Mucosa of descending colon (tissue), 3 donors: ENCODE measurements at regions not wholly inside any gene's neighbourhood (a gene's known extent, or its start where the extent isn't known, plus 50 kb on each side); places are given as distances from the start of the nearest gene placed in this dataset.

ENCODE experiments used
- ATAC-seq: fragments of 200-7000 bp; cut with Tn5 transposase; one replicate; pipeline ENCODE4 v1.9.1; 2020; ENCODE audit warnings: mild to moderate bottlenecking, moderate library complexity
- DNase-seq, 3 donors: peaks; one replicate each; pipeline ENCODE4 v3.0.0-alpha.2; 2020
- H3K36me3 ChIP-seq: fragments of 200-600 bp; one replicate; pipeline ENCODE4 v1.8.0; 2021; ENCODE audit warnings: low read depth, mild to moderate bottlenecking
- H3K4me1 ChIP-seq: fragments of 200-600 bp; one replicate; pipeline ENCODE4 v1.8.0; 2021; ENCODE audit warnings: low read depth, mild to moderate bottlenecking
- H3K4me3 ChIP-seq: fragments of 200-600 bp; one replicate; pipeline ENCODE4 v1.8.0; 2021; ENCODE audit warnings: mild to moderate bottlenecking
- H3K9me3 ChIP-seq: fragments of 200-600 bp; one replicate; pipeline ENCODE4 v1.8.0; 2021; ENCODE audit warnings: mild to moderate bottlenecking
- CTCF ChIP-seq: fragments of 200-600 bp; IDR thresholded peaks from one replicate; pipeline ENCODE4 v1.8.0; 2022; ENCODE audit warnings: antibody characterized with exemption, mild to moderate bottlenecking
- intact Hi-C, 2 donors: fragments of 100-400 bp; cut with DNase I in 1 of 2; cut with micrococcal nuclease in 1 of 2; formaldehyde crosslinking; loops; one replicate each; pipeline versions ENCODE4 v1.11.0 to v1.11.1; 2022; cut with DNase I, micrococcal nuclease
- donor health status: DM: no; HTN: no; CAD: no; lungs with moderate emphysema.
- donor health status: DM: no; HTN: no; CAD: no.
- donor health status: DM: no; HTN: yes; CAD: no.

DNA sequence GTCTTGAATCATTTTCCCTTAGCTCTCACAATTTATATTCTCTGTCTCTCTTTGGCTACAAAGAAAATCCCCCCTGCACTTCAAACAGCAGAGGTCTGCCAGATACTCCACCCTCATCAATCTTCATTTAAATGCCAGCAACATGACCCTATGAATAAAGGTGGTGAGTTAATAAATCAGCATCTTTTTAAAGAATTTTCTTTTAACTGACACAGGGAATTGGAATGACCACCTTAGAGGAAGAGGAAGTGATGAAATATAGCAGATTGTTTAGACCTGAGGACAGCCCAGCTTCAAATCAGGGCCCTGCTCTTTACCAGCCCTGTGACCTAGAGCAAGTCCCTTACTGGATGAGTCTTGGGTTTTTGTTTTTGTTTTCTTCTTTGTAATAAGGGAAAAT, 223.1 kb upstream of the PAPPA start:
- Histone ChIP-seq H3K4me1 (no peaks in the 10 kb centered on the region), H3K9me3 (no peaks in the 10 kb centered on the region), H3K36me3 (no peaks in the 10 kb centered on the region), H3K4me3 (no peak overlapping the region)
- no peak for TF ChIP-seq CTCF
- no peak for ATAC-seq
- no peak for DNase-seq
- intact Hi-C loops, result no loop called here

- TF ChIP-seq CTCF, result no peak
Measured at GRCh38 chr9:115938479-115938878, 215.1 kb upstream of the PAPPA start.

DNA sequence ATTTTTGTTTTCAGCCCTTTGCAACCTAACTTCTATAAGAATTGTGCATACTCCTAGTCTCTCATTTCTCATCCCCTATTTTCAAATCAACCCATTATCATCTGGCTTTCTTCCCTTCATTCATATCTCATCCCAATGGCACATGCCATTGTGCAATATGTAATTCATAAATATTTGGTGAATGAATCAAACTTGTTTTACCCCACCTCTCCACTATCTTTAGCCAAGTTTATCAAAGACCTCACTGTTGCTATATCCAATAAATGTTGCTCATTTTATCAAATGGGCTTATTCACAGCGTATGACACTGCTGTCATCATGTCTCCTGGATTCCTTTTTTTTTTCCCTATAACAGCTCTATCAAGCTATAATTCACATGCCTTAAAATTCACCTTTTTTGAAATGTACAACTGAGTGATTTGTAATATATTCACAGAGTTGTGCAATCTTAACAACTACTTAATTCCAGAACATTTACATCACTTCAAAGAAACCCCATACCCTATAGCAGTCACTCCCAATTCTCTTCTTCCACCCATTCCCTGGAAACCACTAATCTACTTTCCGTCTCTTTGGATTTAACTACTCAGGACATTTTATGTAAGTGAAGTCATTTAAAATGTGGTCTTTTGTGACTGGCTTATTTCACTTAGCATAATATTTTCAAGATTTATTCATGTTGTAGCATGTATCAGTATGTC, 214.4 kb upstream of the PAPPA start:
- no peak overlapping the region for H3K4me3 ChIP-seq
- no peaks in the 10 kb centered on the region for H3K4me1 ChIP-seq
- no peaks in the 10 kb centered on the region for H3K9me3 ChIP-seq
- ATAC-seq (no peak), DNase-seq (no peak)
- intact Hi-C loops, result no loop called here
- TF ChIP-seq CTCF, result no peak
- no peaks in the 10 kb centered on the region for H3K36me3 ChIP-seq

More at GRCh38 chr9:115938479-115938878, 215.1 kb upstream of the PAPPA start:
- Histone ChIP-seq H3K9me3 (no peaks in the 10 kb centered on the region), H3K36me3 (no peaks in the 10 kb centered on the region), H3K4me3 (no peak overlapping the region), H3K4me1 (no peaks in the 10 kb centered on the region)
- intact Hi-C loops, result no loop called here
- DNase-seq (no peak), ATAC-seq (no peak)

DNA sequence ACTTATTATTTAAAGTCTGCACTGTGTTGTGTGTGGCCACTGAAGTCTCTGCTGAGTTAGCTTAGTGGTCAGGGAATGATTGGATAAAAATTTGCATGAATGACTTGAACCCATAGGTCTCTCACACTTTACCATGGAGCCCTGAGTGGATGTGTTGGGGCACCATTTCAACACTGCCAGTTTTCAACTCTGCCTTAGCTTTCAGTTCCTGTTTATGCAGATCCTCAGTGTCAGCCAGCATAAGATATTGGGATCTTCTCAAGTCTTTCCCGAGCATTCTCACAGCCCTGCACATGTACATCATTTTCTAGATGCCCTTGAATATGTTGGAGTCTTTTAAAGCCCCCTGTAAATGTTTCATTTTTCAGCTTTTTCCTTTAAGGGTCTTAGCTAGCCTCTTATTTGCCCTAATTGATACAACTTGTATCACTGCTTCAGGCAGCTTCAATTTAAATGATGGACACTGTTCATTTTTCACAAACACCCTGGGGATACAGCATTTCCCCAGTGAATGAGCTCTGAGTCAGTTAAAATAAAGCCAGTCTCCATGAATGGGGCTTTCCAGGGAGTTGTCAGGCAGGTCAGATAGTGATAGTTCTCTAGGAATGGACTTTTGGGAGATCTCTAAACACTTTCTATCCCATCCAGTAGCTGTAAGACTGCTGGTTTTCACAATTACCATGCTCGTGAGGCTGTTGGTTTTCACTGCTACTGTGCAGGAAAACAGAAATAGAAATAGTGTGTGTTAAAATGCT, 211.9 kb upstream of the PAPPA start:
- Histone ChIP-seq H3K4me1 (no peaks in the 10 kb centered on the region), H3K36me3 (no peaks in the 10 kb centered on the region), H3K9me3 (no peaks in the 10 kb centered on the region), H3K4me3 (no peak overlapping the region)
- intact Hi-C loops, result no loop called here
- DNase-seq (no peak), ATAC-seq (no peak)
- TF ChIP-seq CTCF, result no peak

DNA sequence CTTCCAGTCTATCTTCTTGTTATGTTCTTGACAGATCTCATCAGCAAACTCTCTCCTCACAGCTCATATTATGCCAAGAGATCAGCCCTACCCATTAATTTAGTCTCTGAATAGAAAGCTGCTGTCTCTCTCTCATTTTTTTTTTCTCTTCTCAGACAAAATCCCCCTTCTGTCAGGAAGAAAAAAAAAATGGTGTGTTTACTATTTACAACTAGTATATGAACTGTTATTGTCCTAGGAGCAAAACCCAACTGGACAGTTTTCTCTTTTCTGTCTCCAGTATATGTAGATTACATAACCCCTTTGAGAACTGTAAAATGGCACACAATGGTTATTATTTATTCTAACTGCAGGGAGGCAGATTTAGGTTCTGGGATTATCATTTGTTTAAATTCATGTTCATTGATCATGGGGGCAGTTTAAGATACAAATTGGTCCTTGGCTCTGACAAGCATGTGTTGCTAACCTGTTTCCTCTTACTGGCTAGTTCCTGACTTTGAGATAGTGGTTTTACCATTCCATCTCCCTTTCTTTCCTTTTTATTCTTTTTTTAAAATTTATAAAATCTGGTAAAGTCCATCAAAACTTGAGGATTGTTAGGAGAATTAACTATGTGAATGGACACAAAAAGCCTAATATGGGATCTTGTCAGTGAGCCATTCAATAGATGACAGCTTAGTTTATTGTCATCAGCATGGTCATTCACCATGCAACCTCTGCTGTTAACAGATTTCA, 210.0 kb upstream of the PAPPA start:
- no peaks in the 10 kb centered on the region for H3K9me3 ChIP-seq
- H3K4me1 ChIP-seq, result no peaks in the 10 kb centered on the region
- DNase-seq (no peak), ATAC-seq (no peak)
- intact Hi-C loops, result no loop called here
- no peaks in the 10 kb centered on the region for H3K36me3 ChIP-seq
- TF ChIP-seq CTCF, result no peak
- H3K4me3 ChIP-seq, result no peak overlapping the region
